ENCODE measurements at regions not wholly inside any gene's neighbourhood (a gene's known extent, or its start where the extent isn't known, plus 50 kb on each side); places are given as distances from the start of the nearest gene placed in this dataset.

GRCh38 chr7:115883629-115884028 lies 146.9 kb downstream of the TFEC start:
- no peak for DNase-seq

GRCh38 chr7:115881476-115881875 lies 149.1 kb downstream of the TFEC start:
- DNase-seq, result no peak

- no peak for DNase-seq
Observed at GRCh38 chr7:115879171-115879570, 151.4 kb downstream of the TFEC start.

GRCh38 chr7:115869801-115870200 lies 160.8 kb downstream of the TFEC start:
- no peak for DNase-seq

GRCh38 chr7:115869190-115869589 lies 161.4 kb downstream of the TFEC start:
- peak; percentile 3 for DNase-seq

- DNase-seq, result no peak
Observed at GRCh38 chr7:115868369-115868768, 162.2 kb downstream of the TFEC start.

GRCh38 chr7:115864082-115864481 lies 166.5 kb downstream of the TFEC start:
- DNase-seq, result no peak

- DNase-seq, result peak; percentile 20
Observed at GRCh38 chr7:115851291-115851690, 179.3 kb downstream of the TFEC start.

- DNase-seq, result no peak
Observed at GRCh38 chr7:115850774-115851173, 179.8 kb downstream of the TFEC start.

- no peak for DNase-seq
Observed at GRCh38 chr7:115844857-115845256, 185.7 kb downstream of the TFEC start.

- DNase-seq, result no peak
Observed at GRCh38 chr7:115840702-115841101, 189.9 kb downstream of the TFEC start.

GRCh38 chr7:115838829-115839228 lies 191.7 kb downstream of the TFEC start:
- no peak for DNase-seq

GRCh38 chr7:115831371-115831770 lies 199.2 kb downstream of the TFEC start:
- DNase-seq, result no peak

- DNase-seq, result no peak
Observed at GRCh38 chr7:115827305-115828045, 203.1 kb downstream of the TFEC start.

GRCh38 chr7:115825456-115826115 lies 205.0 kb downstream of the TFEC start:
- DNase-seq, result no peak

- no peak for DNase-seq
Observed at GRCh38 chr7:115822801-115823200, 207.8 kb downstream of the TFEC start.

GRCh38 chr7:115822380-115822779 lies 208.2 kb downstream of the TFEC start:
- no peak for DNase-seq

GRCh38 chr7:115816318-115816974 lies 214.1 kb downstream of the TFEC start:
- no peak for DNase-seq

GRCh38 chr7:115812794-115813193 lies 217.8 kb downstream of the TFEC start:
- no peak for DNase-seq

GRCh38 chr7:115805458-115805857 lies 225.1 kb downstream of the TFEC start:
- DNase-seq, result no peak

GRCh38 chr7:115802415-115802814 lies 228.1 kb downstream of the TFEC start:
- no peak for DNase-seq

- DNase-seq, result no peak
Observed at GRCh38 chr7:115799430-115799829, 231.1 kb downstream of the TFEC start.

- DNase-seq, result no peak
Observed at GRCh38 chr7:115793958-115794702, 236.4 kb downstream of the TFEC start.

All from amniotic stem cell (primary cell).